ENCODE measurements at regions not wholly inside any gene's neighbourhood (a gene's known extent, or its start where the extent isn't known, plus 50 kb on each side); places are given as distances from the start of the nearest gene placed in this dataset.
"Not testable (repeated sequence)": the region's sequence is repeated elsewhere in the genome, so short reads cannot be mapped to it uniquely, and the experiment has no call there.

GRCh38 chr3:16076564-16076963 lies 97.9 kb upstream of the GALNT15 start:
- no peak for TF ChIP-seq CTCF (conservative IDR thresholded peaks at IDR 0.05)
- DNase-seq (ENCODE audit: extremely low spot score, unreplicated experiment): no peak
- Mint-ChIP-seq H3K4me3 (no peak overlapping the region), H3K9me3 (no peaks in the 10 kb centered on the region), H3K36me3 (no peaks in the 10 kb centered on the region), H3K27me3 (peaks cover 3% of the 10 kb centered on the region), H3K27ac (no peak overlapping the region), H3K4me1 (ENCODE audit: unreplicated experiment) (no peaks in the 10 kb centered on the region)

GRCh38 chr3:16077146-16077545 lies 97.3 kb upstream of the GALNT15 start:
- not testable (repeated sequence) for H3K27ac Mint-ChIP-seq, H3K4me3 Mint-ChIP-seq

GRCh38 chr3:16077681-16078080 lies 96.8 kb upstream of the GALNT15 start:
- H3K4me1 Mint-ChIP-seq (ENCODE audit: unreplicated experiment); H3K27me3 Mint-ChIP-seq; H3K36me3 Mint-ChIP-seq; H3K4me3 Mint-ChIP-seq; H3K9me3 Mint-ChIP-seq; DNase-seq (ENCODE audit: extremely low spot score, unreplicated experiment); H3K27ac Mint-ChIP-seq: not testable (repeated sequence)

More at GRCh38 chr3:16077146-16077545, 97.3 kb upstream of the GALNT15 start:
- H3K4me1 Mint-ChIP-seq (ENCODE audit: unreplicated experiment); H3K9me3 Mint-ChIP-seq; H3K36me3 Mint-ChIP-seq; H3K27me3 Mint-ChIP-seq; DNase-seq (ENCODE audit: extremely low spot score, unreplicated experiment): not testable (repeated sequence)

GRCh38 chr3:16079519-16079918 lies 95.0 kb upstream of the GALNT15 start:
- peaks cover under 1% of the 10 kb centered on the region for H3K9me3 Mint-ChIP-seq
- no peak overlapping the region for H3K27ac Mint-ChIP-seq
- DNase-seq (ENCODE audit: extremely low spot score, unreplicated experiment): no peak
- no peaks in the 10 kb centered on the region for H3K27me3 Mint-ChIP-seq
- no peak for TF ChIP-seq CTCF (conservative IDR thresholded peaks at IDR 0.05)
- no peak overlapping the region for H3K4me3 Mint-ChIP-seq
- no peaks in the 10 kb centered on the region for H3K36me3 Mint-ChIP-seq
- H3K4me1 Mint-ChIP-seq (ENCODE audit: unreplicated experiment): no peaks in the 10 kb centered on the region

- H3K36me3 Mint-ChIP-seq: no peaks in the 10 kb centered on the region
- no peak for DNase-seq (ENCODE audit: extremely low spot score, unreplicated experiment)
- no peak overlapping the region for H3K4me3 Mint-ChIP-seq
- H3K27me3 Mint-ChIP-seq: no peaks in the 10 kb centered on the region
- H3K27ac Mint-ChIP-seq: no peak overlapping the region
- peaks cover 3% of the 10 kb centered on the region for H3K9me3 Mint-ChIP-seq
- no peaks in the 10 kb centered on the region for H3K4me1 Mint-ChIP-seq (ENCODE audit: unreplicated experiment)
- no peak for TF ChIP-seq CTCF (conservative IDR thresholded peaks at IDR 0.05)
These were observed 92.8 kb upstream of the GALNT15 start for GRCh38 chr3:16081661-16082060.

GRCh38 chr3:16084887-16085286 lies 89.6 kb upstream of the GALNT15 start:
- Mint-ChIP-seq H3K36me3 (no peaks in the 10 kb centered on the region), H3K27ac (no peak overlapping the region), H3K4me3 (no peak overlapping the region), H3K27me3 (no peaks in the 10 kb centered on the region), H3K9me3 (peaks cover 3% of the 10 kb centered on the region), H3K4me1 (ENCODE audit: unreplicated experiment) (no peaks in the 10 kb centered on the region)
- TF ChIP-seq CTCF (conservative IDR thresholded peaks at IDR 0.05): no peak
- DNase-seq (ENCODE audit: extremely low spot score, unreplicated experiment): no peak

GRCh38 chr3:16085410-16085809 lies 89.1 kb upstream of the GALNT15 start:
- Mint-ChIP-seq H3K27me3 (peaks cover 3% of the 10 kb centered on the region), H3K4me1 (ENCODE audit: unreplicated experiment) (no peaks in the 10 kb centered on the region), H3K9me3 (peaks cover 3% of the 10 kb centered on the region), H3K36me3 (no peaks in the 10 kb centered on the region), H3K27ac (no peak overlapping the region), H3K4me3 (no peak overlapping the region)
- DNase-seq (ENCODE audit: extremely low spot score, unreplicated experiment): no peak
- no peak for TF ChIP-seq CTCF (conservative IDR thresholded peaks at IDR 0.05)
